Fibroblast of lung (primary cell): ENCODE measurements at regions not wholly inside any gene's neighbourhood (a gene's known extent, or its start where the extent isn't known, plus 50 kb on each side); places are given as distances from the start of the nearest gene placed in this dataset.

Experiments
- DNase-seq, 2 donors: peaks; one replicate each; pipeline versions ENCODE4 v3.0.0 to v3.0.0-alpha.2; 2010; ENCODE audit warnings: low read depth in 2 of 2
- H2AFZ ChIP-seq: 2 replicates; pipeline ENCODE4 v1.5.1; 2012; ENCODE audit warnings: low read length, control low read depth, inconsistent platforms
- H3K27ac ChIP-seq: 2 replicates; pipeline ENCODE4 v1.5.1; 2011; ENCODE audit warnings: low read length, control low read depth; ENCODE audit not compliant: insufficient read depth
- H3K27me3 ChIP-seq: 2 replicates; pipeline ENCODE4 v1.5.1; 2011; ENCODE audit warnings: mild to moderate bottlenecking, low read length; ENCODE audit not compliant: control insufficient read depth, insufficient read depth
- H3K36me3 ChIP-seq: 2 replicates; pipeline ENCODE4 v1.5.1; 2011; ENCODE audit warnings: low read length; ENCODE audit not compliant: control insufficient read depth, insufficient read depth
- H3K4me1 ChIP-seq: 2 replicates; pipeline ENCODE4 v1.5.1; 2011; ENCODE audit warnings: low read length; ENCODE audit not compliant: control insufficient read depth, insufficient read depth; ENCODE audit errors: extremely low read depth
- H3K4me2 ChIP-seq: 2 replicates; pipeline ENCODE4 v1.5.1; 2011; ENCODE audit warnings: low read length, control low read depth; ENCODE audit not compliant: insufficient read depth; ENCODE audit errors: extremely low read depth
- H3K4me3 ChIP-seq, 4 experiments: fragments of 200-600 bp in 1 of 4; sonication (generic) in 1 of 4; replicated peaks in 1 of 4; 2 replicates each; pipeline ENCODE4 v1.5.1; 2011 to 2016; ENCODE audit warnings: low read length in 4 of 4, low read depth in 3 of 4, mild to moderate bottlenecking in 3 of 4, control low read depth in 2 of 4, inconsistent platforms in 1 of 4, mixed read lengths in 1 of 4; ENCODE audit not compliant: insufficient read depth in 1 of 4; ENCODE audit errors: control extremely low read depth in 1 of 4
- H3K79me2 ChIP-seq: 2 replicates; pipeline ENCODE4 v1.5.1; 2012; ENCODE audit warnings: mild to moderate bottlenecking, low read length, inconsistent platforms; ENCODE audit not compliant: control insufficient read depth, insufficient read depth
- H3K9ac ChIP-seq: 2 replicates; pipeline ENCODE4 v1.5.1; 2011; ENCODE audit warnings: mild to moderate bottlenecking, low read length, control low read depth; ENCODE audit not compliant: insufficient read depth
- H3K9me3 ChIP-seq: 2 replicates; pipeline ENCODE4 v1.5.1; 2012; ENCODE audit warnings: low read depth, low read length; ENCODE audit not compliant: control insufficient read depth, insufficient read depth
- H4K20me1 ChIP-seq: 2 replicates; pipeline ENCODE4 v1.5.1; 2011; ENCODE audit warnings: low read length; ENCODE audit not compliant: control insufficient read depth, insufficient read depth; ENCODE audit errors: extremely low read depth
- EZH2 ChIP-seq: IDR thresholded peaks from 2 replicates; pipeline ENCODE4 v1.5.1; 2012; ENCODE audit warnings: low read length, control low read depth, mild to moderate bottlenecking; ENCODE audit errors: missing control alignments
- TF ChIP-seq, protein P1 (sequence below), 2 donors: IDR thresholded peaks in 1 of 2; conservative IDR thresholded peaks in 1 of 2; 1 replicate in 1 of 2; 2 replicates in 1 of 2; pipeline ENCODE4 v1.5.1; 2011 to 2012; ENCODE audit warnings: low read length in 2 of 2, control low read depth in 1 of 2, inconsistent platforms in 1 of 2, low read depth in 1 of 2, mild to moderate bottlenecking in 1 of 2

DNA sequence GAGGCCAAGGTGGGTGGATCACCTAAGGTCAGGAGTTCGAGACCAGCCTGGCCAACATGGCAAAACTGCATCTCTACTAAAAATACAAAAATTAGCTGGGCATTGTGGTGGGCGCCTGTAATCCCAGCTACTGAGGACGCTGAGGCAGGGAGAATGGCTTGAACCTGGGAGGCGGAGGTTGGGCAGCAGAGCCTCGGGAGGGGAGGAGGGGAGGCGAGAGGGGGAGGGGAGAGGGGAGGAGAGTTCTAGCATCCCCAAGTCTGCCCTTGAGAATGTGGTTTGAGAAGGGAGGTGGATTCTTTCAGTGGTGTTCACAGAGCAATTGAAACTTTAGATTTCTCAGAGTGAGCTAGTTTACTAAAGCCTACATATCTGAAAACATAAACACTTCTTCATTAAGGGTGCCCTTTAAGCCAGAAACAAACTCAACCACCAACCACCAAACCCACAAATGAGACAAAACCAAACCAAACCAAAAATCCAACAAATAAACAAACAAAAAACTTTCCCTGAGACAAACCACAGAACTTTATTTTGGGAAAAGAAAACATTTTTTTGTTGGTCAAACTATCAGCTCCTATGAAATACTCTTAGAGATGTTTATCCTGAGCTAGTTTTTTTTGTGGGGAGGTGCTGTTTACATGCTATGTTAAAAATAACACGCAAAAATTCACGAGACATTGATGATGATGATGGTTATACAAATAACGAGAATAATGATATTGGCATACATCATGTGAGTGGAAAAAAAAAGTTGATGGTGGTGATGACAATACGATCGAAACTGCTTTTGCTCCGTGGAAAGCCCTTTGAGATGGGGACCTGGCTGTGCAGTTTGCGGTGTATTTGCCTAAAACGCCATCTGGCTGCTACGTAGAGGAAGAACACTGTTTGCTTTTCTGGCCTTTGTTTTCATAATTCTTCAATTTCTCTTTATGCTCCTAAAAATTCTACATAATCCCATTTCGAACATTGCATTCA, 98.2 kb upstream of the PRKX start:
- H3K4me2 ChIP-seq, result peak overlapping the region; percentile 23
- no peak overlapping the region for H3K9ac ChIP-seq
- TF ChIP-seq EZH2, result no peak
- TF ChIP-seq, protein P1, sequence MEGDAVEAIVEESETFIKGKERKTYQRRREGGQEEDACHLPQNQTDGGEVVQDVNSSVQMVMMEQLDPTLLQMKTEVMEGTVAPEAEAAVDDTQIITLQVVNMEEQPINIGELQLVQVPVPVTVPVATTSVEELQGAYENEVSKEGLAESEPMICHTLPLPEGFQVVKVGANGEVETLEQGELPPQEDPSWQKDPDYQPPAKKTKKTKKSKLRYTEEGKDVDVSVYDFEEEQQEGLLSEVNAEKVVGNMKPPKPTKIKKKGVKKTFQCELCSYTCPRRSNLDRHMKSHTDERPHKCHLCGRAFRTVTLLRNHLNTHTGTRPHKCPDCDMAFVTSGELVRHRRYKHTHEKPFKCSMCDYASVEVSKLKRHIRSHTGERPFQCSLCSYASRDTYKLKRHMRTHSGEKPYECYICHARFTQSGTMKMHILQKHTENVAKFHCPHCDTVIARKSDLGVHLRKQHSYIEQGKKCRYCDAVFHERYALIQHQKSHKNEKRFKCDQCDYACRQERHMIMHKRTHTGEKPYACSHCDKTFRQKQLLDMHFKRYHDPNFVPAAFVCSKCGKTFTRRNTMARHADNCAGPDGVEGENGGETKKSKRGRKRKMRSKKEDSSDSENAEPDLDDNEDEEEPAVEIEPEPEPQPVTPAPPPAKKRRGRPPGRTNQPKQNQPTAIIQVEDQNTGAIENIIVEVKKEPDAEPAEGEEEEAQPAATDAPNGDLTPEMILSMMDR (conservative IDR thresholded peaks at IDR 0.05 in 1 of 2, IDR thresholded peaks at IDR 0.05 in 1 of 2; ENCODE audit: low read depth in 1 of 2, low read length in 2 of 2), result peak; percentile 45 to 65
- peak; percentile 39 to 67 for DNase-seq
- peak overlapping the region in 1 of 4 experiments; percentile 1 for H3K4me3 ChIP-seq
- H3K4me1 ChIP-seq, result no peaks in the 10 kb centered on the region
- no peak overlapping the region for H3K27ac ChIP-seq
- peaks cover 3% of the 10 kb centered on the region for H3K27me3 ChIP-seq
- no peaks in the 10 kb centered on the region for H3K9me3 ChIP-seq
- H2AFZ ChIP-seq, result no peak overlapping the region
- no peaks in the 10 kb centered on the region for H4K20me1 ChIP-seq
- no peaks in the 10 kb centered on the region for H3K79me2 ChIP-seq
- no peaks in the 10 kb centered on the region for H3K36me3 ChIP-seq

DNA sequence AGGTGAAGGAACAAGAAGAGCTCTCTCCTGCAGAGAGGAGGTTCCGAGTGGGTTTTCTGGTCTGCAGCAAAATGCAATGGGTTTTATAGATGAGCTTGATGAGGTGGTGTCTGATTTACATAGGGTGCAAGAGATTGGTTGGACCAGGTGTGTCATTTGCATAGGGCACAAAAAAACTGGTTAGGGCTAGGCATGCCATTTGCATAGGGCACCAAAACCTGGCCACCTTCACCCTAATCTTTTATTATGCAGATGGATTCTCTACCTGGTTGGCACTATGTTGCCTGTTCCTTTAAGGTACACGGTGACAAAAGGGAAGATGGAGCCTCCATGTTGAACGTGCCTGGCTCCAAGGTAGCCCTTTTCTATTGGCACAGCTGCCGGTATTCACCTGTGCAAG, 94.5 kb upstream of the PRKX start:
- no peaks in the 10 kb centered on the region for H3K36me3 ChIP-seq
- no peak overlapping the region for H3K4me3 ChIP-seq
- H2AFZ ChIP-seq, result no peak overlapping the region
- DNase-seq, result no peak
- no peaks in the 10 kb centered on the region for H3K9me3 ChIP-seq
- no peak overlapping the region for H3K9ac ChIP-seq
- H4K20me1 ChIP-seq, result no peaks in the 10 kb centered on the region
- H3K4me2 ChIP-seq, result no peak overlapping the region
- H3K4me1 ChIP-seq, result no peaks in the 10 kb centered on the region
- H3K79me2 ChIP-seq, result no peaks in the 10 kb centered on the region
- H3K27me3 ChIP-seq, result peaks cover 3% of the 10 kb centered on the region
- H3K27ac ChIP-seq, result no peak overlapping the region
- TF ChIP-seq, protein P1 (conservative IDR thresholded peaks at IDR 0.05 in 1 of 2, IDR thresholded peaks at IDR 0.05 in 1 of 2; ENCODE audit: low read depth in 1 of 2, low read length in 2 of 2), result no peak
- no peak for TF ChIP-seq EZH2

GRCh38 chrX:3806630-3807029, 93.2 kb upstream of the PRKX start:
- DNase-seq, result no peak
- Histone ChIP-seq H3K4me2 (no peak overlapping the region), H3K27ac (no peak overlapping the region), H2AFZ (no peak overlapping the region), H3K4me3 (no peak overlapping the region), H3K4me1 (no peaks in the 10 kb centered on the region), H3K9me3 (no peaks in the 10 kb centered on the region), H3K27me3 (peaks cover 3% of the 10 kb centered on the region), H3K36me3 (no peaks in the 10 kb centered on the region), H3K79me2 (no peaks in the 10 kb centered on the region), H3K9ac (no peak overlapping the region), H4K20me1 (no peaks in the 10 kb centered on the region)
- TF ChIP-seq, protein P1 (conservative IDR thresholded peaks at IDR 0.05 in 1 of 2, IDR thresholded peaks at IDR 0.05 in 1 of 2; ENCODE audit: low read depth in 1 of 2, low read length in 2 of 2), result no peak
- no peak for TF ChIP-seq EZH2
